ENCODE measurements at regions not wholly inside any gene's neighbourhood (a gene's known extent, or its start where the extent isn't known, plus 50 kb on each side); places are given as distances from the start of the nearest gene placed in this dataset.
"Not testable (repeated sequence)": the region's sequence is repeated elsewhere in the genome, so short reads cannot be mapped to it uniquely, and the experiment has no call there.

GRCh38 chr6:144947398-144947976 lies 662.4 kb downstream of the UTRN start:
- Mint-ChIP-seq H3K4me3 (no peak overlapping the region), H3K27ac (no peak overlapping the region), H3K36me3 (ENCODE audit: low read depth) (no peaks in the 10 kb centered on the region), H3K27me3 (no peaks in the 10 kb centered on the region), H3K4me1 (no peaks in the 10 kb centered on the region)
- ATAC-seq (no peak), DNase-seq (no peak)
- H3K9me3 ChIP-seq (ENCODE audit: control insufficient read depth, low read length, poor library complexity, severe bottlenecking): no peaks in the 10 kb centered on the region

GRCh38 chr6:144951730-144952437 lies 666.7 kb downstream of the UTRN start:
- H3K27ac Mint-ChIP-seq: no peak overlapping the region
- DNase-seq (no peak), ATAC-seq (no peak)
- no peaks in the 10 kb centered on the region for H3K9me3 ChIP-seq (ENCODE audit: control insufficient read depth, low read length, poor library complexity, severe bottlenecking)
- H3K36me3 Mint-ChIP-seq (ENCODE audit: low read depth): peaks cover 3% of the 10 kb centered on the region
- H3K4me1 Mint-ChIP-seq: no peaks in the 10 kb centered on the region
- H3K4me3 Mint-ChIP-seq: no peak overlapping the region
- H3K27me3 Mint-ChIP-seq: peaks cover 4% of the 10 kb centered on the region

- no peaks in the 10 kb centered on the region for H3K9me3 ChIP-seq (ENCODE audit: control insufficient read depth, low read length, poor library complexity, severe bottlenecking)
- Mint-ChIP-seq H3K27ac (no peak overlapping the region), H3K27me3 (peaks cover 4% of the 10 kb centered on the region), H3K36me3 (ENCODE audit: low read depth) (peaks cover 3% of the 10 kb centered on the region), H3K4me3 (no peak overlapping the region), H3K4me1 (no peaks in the 10 kb centered on the region)
- ATAC-seq (no peak), DNase-seq (no peak)
These were observed 667.5 kb downstream of the UTRN start for GRCh38 chr6:144952456-144953240.

- no peak overlapping the region for H3K4me3 Mint-ChIP-seq
- H3K9me3 ChIP-seq (ENCODE audit: control insufficient read depth, low read length, poor library complexity, severe bottlenecking): no peaks in the 10 kb centered on the region
- ATAC-seq: no peak
- H3K4me1 Mint-ChIP-seq: no peaks in the 10 kb centered on the region
- H3K36me3 Mint-ChIP-seq (ENCODE audit: low read depth): peaks cover 3% of the 10 kb centered on the region
- DNase-seq: no peak
- no peak overlapping the region for H3K27ac Mint-ChIP-seq
- peaks cover 4% of the 10 kb centered on the region for H3K27me3 Mint-ChIP-seq
These were observed 668.6 kb downstream of the UTRN start for GRCh38 chr6:144953552-144954240.

GRCh38 chr6:144954241-144954556 lies 669.1 kb downstream of the UTRN start:
- H3K4me3 Mint-ChIP-seq: no peak overlapping the region

GRCh38 chr6:144955392-144955791 lies 670.3 kb downstream of the UTRN start:
- H3K36me3 Mint-ChIP-seq (ENCODE audit: low read depth): peaks cover 3% of the 10 kb centered on the region
- no peaks in the 10 kb centered on the region for H3K4me1 Mint-ChIP-seq
- H3K27ac Mint-ChIP-seq: no peak overlapping the region
- DNase-seq (no peak), ATAC-seq (no peak)
- peaks cover 9% of the 10 kb centered on the region for H3K27me3 Mint-ChIP-seq
- no peaks in the 10 kb centered on the region for H3K9me3 ChIP-seq (ENCODE audit: control insufficient read depth, low read length, poor library complexity, severe bottlenecking)
- H3K4me3 Mint-ChIP-seq: no peak overlapping the region

More at GRCh38 chr6:144954241-144954556, 669.1 kb downstream of the UTRN start:
- H3K36me3 Mint-ChIP-seq (ENCODE audit: low read depth): peaks cover 3% of the 10 kb centered on the region
- H3K9me3 ChIP-seq (ENCODE audit: control insufficient read depth, low read length, poor library complexity, severe bottlenecking): no peaks in the 10 kb centered on the region
- H3K4me1 Mint-ChIP-seq: no peaks in the 10 kb centered on the region
- H3K27me3 Mint-ChIP-seq: peaks cover 4% of the 10 kb centered on the region
- no peak overlapping the region for H3K27ac Mint-ChIP-seq
- DNase-seq (no peak), ATAC-seq (no peak)

GRCh38 chr6:144955859-144956258 lies 670.7 kb downstream of the UTRN start:
- no peak overlapping the region for H3K4me3 Mint-ChIP-seq
- ATAC-seq (no peak), DNase-seq (no peak)
- H3K27me3 Mint-ChIP-seq: peaks cover 9% of the 10 kb centered on the region
- peaks cover 3% of the 10 kb centered on the region for H3K36me3 Mint-ChIP-seq (ENCODE audit: low read depth)
- no peak overlapping the region for H3K27ac Mint-ChIP-seq
- H3K4me1 Mint-ChIP-seq: no peaks in the 10 kb centered on the region
- no peaks in the 10 kb centered on the region for H3K9me3 ChIP-seq (ENCODE audit: control insufficient read depth, low read length, poor library complexity, severe bottlenecking)

GRCh38 chr6:144956697-144957096 lies 671.6 kb downstream of the UTRN start:
- not testable (repeated sequence) for H3K36me3 Mint-ChIP-seq (ENCODE audit: low read depth); H3K27ac Mint-ChIP-seq; H3K4me1 Mint-ChIP-seq; DNase-seq; H3K9me3 ChIP-seq (ENCODE audit: control insufficient read depth, low read length, poor library complexity, severe bottlenecking); ATAC-seq; H3K4me3 Mint-ChIP-seq
- H3K27me3 Mint-ChIP-seq: peaks cover 15% of the 10 kb centered on the region

- Mint-ChIP-seq H3K36me3 (ENCODE audit: low read depth) (peaks cover 3% of the 10 kb centered on the region), H3K27ac (no peak overlapping the region), H3K4me3 (no peak overlapping the region), H3K4me1 (no peaks in the 10 kb centered on the region), H3K27me3 (peaks cover 18% of the 10 kb centered on the region)
- no peaks in the 10 kb centered on the region for H3K9me3 ChIP-seq (ENCODE audit: control insufficient read depth, low read length, poor library complexity, severe bottlenecking)
- ATAC-seq (no peak), DNase-seq (no peak)
These were observed 672.3 kb downstream of the UTRN start for GRCh38 chr6:144957236-144957937.

- Mint-ChIP-seq H3K27me3 (peaks cover 53% of the 10 kb centered on the region), H3K36me3 (ENCODE audit: low read depth) (no peaks in the 10 kb centered on the region), H3K4me3 (no peak overlapping the region), H3K27ac (no peak overlapping the region), H3K4me1 (no peaks in the 10 kb centered on the region)
- H3K9me3 ChIP-seq (ENCODE audit: control insufficient read depth, low read length, poor library complexity, severe bottlenecking): no peaks in the 10 kb centered on the region
- ATAC-seq: no peak
- DNase-seq: no peak
These were observed 684.0 kb downstream of the UTRN start for GRCh38 chr6:144969154-144969553.

GRCh38 chr6:144969602-144970272 lies 684.6 kb downstream of the UTRN start:
- no peak for DNase-seq
- no peaks in the 10 kb centered on the region for H3K9me3 ChIP-seq (ENCODE audit: control insufficient read depth, low read length, poor library complexity, severe bottlenecking)
- Mint-ChIP-seq H3K27ac (no peak overlapping the region), H3K4me1 (no peaks in the 10 kb centered on the region), H3K36me3 (ENCODE audit: low read depth) (no peaks in the 10 kb centered on the region), H3K4me3 (no peak overlapping the region), H3K27me3 (peaks cover 47% of the 10 kb centered on the region)
- ATAC-seq: no peak

- H3K27ac Mint-ChIP-seq; ATAC-seq; H3K27me3 Mint-ChIP-seq; H3K36me3 Mint-ChIP-seq (ENCODE audit: low read depth); H3K9me3 ChIP-seq (ENCODE audit: control insufficient read depth, low read length, poor library complexity, severe bottlenecking); H3K4me1 Mint-ChIP-seq; DNase-seq; H3K4me3 Mint-ChIP-seq: not testable (repeated sequence)
These were observed 692.2 kb downstream of the UTRN start for GRCh38 chr6:144977250-144977864.

Data from T-helper 17 cell (primary cell).